GM12865 (cell line): ENCODE measurements at regions not wholly inside any gene's neighbourhood (a gene's known extent, or its start where the extent isn't known, plus 50 kb on each side); places are given as distances from the start of the nearest gene placed in this dataset.
A peak's percentile ranks its signal among the peaks of the same experiment; 100 is the strongest.

Source experiments
- DNase-seq: peaks from one replicate; pipeline ENCODE4 v3.0.0; 2010; ENCODE audit warnings: low read depth
- H3K4me3 ChIP-seq: 2 replicates; pipeline ENCODE4 v1.5.1; 2011; ENCODE audit warnings: mild to moderate bottlenecking, low read depth, low read length, control low read depth
- CTCF ChIP-seq: IDR thresholded peaks from 2 replicates; pipeline ENCODE4 v1.5.1; 2011; ENCODE audit warnings: low read length, control low read depth, low read depth, inconsistent platforms; ENCODE audit not compliant: insufficient read depth; ENCODE audit errors: missing control alignments

- no peak for DNase-seq
- TF ChIP-seq CTCF, result no peak
- H3K4me3 ChIP-seq, result no peak overlapping the region
Measured at GRCh38 chr1:177802304-177802703, 167.6 kb downstream of the SEC16B start.

GRCh38 chr1:177801790-177802189 lies 168.1 kb downstream of the SEC16B start:
- H3K4me3 ChIP-seq, result no peak overlapping the region
- TF ChIP-seq CTCF, result no peak
- no peak for DNase-seq

- H3K4me3 ChIP-seq, result no peak overlapping the region
- no peak for TF ChIP-seq CTCF
- peak; percentile 85 for DNase-seq
Measured at GRCh38 chr1:177800400-177801088, 169.3 kb downstream of the SEC16B start.

- peak; percentile 28 for DNase-seq
- no peak overlapping the region for H3K4me3 ChIP-seq
- no peak for TF ChIP-seq CTCF
Measured at GRCh38 chr1:177799746-177800145, 170.1 kb downstream of the SEC16B start.

GRCh38 chr1:177798614-177799013 lies 171.2 kb downstream of the SEC16B start:
- H3K4me3 ChIP-seq, result no peak overlapping the region
- DNase-seq, result peak; percentile 62
- TF ChIP-seq CTCF, result no peak

GRCh38 chr1:177796561-177796960 lies 173.3 kb downstream of the SEC16B start:
- TF ChIP-seq CTCF, result no peak
- DNase-seq, result no peak
- H3K4me3 ChIP-seq, result no peak overlapping the region
